HG03457 (cell line): ENCODE measurements at regions not wholly inside any gene's neighbourhood (a gene's known extent, or its start where the extent isn't known, plus 50 kb on each side); places are given as distances from the start of the nearest gene placed in this dataset.
"Not testable (repeated sequence)": the region's sequence is repeated elsewhere in the genome, so short reads cannot be mapped to it uniquely, and the experiment has no call there.

Source experiments
- ATAC-seq: cut with Tn5 transposase; IDR thresholded peaks from one replicate; pipeline ENCODE4 v1.9.1; 2021; ENCODE audit warnings: moderate number of reproducible peaks; ENCODE audit not compliant: unreplicated experiment

DNA sequence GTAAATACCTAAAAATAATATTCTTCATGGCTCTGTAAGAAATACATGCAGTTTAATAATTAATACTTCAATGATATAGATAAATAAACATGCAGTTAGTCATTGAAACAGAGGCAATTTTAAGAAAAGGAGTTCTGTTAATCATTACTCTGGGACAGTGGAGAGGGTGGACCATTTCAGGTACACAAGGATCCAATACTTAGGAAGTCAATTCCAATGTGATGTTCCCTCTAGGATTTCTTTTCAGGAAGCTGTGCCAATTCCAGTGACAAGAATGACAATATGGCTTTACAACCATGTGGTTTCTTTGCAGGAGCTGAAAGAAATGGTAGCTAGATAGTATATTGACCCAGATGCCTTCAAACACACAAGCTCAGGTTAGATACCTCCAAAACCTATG is 175.8 kb upstream of the NETO1 start:
- no peak for ATAC-seq

DNA sequence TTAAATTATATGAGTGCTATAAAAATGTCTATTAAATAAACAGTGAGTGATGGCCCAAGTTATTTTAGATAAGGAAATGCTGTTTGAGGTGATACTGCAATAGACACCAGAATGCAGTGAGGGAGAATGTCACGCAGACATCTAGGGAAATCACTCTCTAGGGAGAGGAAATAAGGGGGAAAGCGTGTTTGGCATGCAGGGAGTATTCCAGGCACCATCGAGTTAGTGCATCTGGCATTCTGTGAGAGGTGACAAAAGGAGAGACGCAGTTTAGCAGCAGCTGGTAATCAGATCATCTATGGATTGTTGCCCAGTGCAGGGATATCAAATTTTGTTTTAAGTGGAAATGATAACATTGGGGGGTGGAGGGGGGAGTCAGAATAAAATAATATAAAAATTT is 175.4 kb upstream of the NETO1 start:
- no peak for ATAC-seq

DNA sequence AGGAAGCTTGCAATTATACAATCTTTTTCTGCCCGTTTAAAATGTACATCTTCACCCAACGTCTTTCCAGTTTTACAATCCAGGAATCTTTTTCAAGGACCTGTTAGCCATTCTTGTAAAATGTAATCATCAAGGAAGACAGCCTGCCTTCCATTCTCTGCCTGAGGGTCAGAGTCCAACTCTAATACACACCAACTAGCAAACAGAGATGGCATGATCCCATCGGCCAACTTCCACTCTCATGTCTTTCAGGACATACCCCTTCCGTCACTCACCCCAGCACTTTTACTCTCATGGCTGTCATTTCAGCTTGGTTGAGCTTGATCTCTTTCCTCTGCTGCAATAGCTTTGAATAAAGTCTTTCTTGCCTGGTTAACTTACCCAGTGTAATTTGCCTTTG is 172.5 kb upstream of the NETO1 start:
- no peak for ATAC-seq

DNA sequence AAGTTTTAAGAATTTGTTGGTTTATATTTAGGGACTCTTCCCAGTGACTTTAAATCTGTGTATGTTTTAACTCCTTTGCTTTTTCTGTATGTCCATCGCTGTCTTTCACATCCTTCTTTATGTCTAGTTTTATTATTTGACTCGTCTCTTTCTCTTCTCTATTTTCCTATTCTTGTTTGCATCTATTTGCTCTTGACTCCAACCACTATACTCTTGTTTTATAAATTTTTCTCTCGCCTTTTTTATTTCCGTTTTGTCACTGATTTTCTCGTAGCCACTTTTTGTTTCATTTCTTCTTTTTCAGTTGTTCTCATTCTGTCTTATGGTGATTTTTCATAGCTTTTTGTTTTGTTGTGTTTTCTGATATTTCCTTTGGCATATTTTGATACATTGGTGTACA is 170.5 kb upstream of the NETO1 start:
- ATAC-seq, result no peak

DNA sequence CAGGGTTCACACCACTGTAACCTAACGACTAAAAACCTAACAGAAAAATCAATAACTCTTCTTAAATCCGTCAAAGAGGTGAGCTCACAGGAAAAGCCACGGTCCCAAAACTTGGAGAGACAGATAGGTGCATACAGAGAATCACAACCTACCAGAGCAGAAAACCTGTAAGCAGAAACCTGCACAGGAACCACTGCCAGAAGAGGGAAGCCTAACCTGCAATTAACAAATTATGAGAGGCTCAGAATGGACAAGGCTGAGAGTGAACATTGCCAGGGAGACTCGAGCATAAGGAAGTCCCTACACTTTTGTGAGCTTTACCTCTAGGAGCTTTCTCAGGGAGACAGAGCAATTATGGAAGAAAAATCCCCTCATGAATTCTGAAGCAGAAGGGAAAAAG is 156.2 kb upstream of the NETO1 start:
- no peak for ATAC-seq

DNA sequence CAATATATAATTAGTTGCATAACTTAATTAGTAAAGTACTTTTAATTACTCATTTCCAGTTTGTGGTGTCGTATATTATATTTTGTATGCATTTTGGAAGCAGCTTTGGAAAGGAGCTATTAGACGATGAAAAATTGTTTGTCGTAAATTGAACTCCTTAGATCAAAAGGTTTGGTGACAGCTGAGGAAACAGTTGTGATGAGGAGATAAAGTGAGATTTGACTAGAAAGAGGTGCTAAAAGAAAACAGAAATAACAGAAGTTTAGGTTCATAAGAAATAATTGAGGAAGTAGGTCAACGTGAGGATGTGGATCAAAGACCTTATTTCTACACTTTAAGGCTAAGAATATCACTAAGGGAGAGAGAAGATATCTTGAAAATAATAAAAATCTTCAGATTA is 141.9 kb upstream of the NETO1 start:
- ATAC-seq, result no peak

DNA sequence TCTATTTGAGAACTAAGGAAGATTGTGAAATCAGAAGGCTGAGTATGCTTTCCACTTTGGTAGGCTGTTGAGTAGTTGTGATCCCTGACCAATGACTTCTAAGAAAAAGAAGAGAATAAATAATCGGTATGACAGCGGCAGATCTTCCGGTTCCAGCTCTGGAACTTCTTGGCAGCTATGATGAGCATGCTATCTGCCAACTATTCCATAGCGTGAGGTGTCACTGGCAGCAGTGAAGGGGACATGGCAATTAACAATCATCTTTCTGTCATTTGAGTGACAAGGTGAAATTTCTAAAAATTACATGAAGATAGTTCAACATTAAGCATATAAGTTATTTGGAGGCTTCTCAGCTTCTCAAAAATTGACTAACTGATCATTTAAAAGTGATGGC is 140.1 kb upstream of the NETO1 start:
- ATAC-seq, result no peak

DNA sequence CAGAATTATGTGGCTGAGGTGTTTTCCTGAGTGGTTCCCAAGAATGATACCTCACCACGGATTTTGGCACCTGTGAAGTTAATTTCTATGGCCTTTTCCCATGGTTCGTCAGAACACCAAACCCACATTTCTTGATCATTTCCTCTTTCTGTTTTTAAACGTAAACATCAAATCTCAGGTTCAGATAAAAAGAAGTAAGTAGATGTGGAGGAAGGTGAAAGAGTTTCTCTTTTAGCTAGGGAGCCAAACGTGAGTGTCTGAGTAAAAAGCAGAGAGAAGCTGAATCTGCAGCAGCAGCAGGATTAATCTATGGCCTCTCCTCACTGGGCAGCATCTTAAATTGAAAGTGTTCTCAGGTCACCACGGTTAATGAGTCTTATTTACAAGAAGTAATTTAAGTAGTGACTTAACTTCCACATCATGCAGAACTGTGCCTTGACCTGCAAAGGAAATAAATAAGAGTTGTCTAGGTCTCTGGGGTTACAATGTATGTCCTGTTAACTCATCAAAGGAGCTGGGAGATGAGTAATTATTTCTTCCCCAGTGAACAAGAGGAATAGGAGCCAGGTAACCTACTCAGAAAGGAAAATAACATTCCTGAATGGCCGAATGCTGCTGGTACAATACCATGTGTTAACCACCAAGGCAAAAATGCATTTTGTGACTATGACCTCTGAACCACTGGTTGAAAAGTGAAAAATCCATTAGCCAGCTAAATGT is 139.6 kb upstream of the NETO1 start:
- no peak for ATAC-seq

DNA sequence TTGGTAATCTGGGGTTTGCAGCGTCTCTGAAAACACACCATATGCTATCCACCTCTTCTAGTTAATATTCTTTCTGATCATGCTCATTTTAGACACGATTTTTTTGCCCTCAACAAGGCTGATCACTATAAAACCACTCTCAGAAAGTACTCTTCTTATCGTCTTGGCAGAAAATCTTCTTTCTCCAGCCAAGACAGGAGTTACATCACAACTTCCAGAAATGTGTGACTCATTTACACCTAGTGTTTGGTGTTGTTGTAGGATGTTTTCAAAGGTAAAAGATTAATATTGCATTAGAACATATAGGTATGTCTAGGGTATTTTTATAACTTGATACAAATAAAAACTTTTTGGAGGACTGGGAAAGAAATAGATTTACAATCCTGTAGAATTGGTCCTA is 138.5 kb upstream of the NETO1 start:
- no peak for ATAC-seq

DNA sequence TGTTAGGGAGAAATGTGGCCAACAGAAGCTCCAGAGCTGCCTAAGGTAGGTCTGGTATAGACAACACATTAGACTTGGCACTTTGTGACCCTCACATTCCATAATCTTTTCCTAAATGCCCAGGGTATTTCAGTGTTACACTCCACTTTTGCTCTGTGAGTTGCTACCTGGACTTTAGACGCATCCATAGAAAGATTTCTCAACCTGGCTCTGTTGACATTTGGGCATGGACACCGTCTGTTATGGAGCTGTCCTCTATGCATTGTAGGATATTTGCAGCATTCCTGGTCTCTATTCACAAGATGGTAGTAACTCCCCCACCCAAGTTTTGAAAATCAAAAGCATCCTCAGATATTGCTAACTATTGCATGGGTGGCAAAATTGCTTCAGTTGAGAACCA is 136.5 kb upstream of the NETO1 start:
- no peak for ATAC-seq

DNA sequence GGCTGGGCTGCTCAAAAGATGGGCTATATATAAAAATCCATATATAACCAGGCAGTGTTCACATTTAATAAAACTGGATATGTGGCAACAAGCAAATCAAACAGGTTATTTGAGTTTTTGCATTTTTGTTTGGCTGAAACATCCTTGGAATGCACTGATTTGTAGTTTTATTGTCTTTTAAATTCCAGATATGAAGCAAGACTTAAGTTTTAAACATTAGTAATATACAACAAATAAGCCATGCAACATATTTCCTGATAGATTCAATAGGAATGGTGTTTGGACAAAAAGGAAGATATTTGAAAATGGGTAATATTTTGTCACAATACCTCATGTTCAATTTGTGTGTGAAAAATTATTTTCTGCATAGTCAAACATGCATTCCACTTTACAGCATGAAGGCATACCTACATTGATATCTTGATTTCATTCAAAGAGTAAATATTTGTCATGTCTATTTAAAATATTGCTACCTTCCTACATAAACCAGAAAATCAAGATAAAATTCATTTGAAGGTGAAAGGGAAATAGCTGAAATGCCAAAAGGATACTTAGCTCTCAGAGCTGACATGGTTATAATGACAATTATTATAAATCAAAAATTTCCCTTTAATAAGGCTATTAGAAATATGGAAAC is 132.3 kb upstream of the NETO1 start:
- no peak for ATAC-seq

DNA sequence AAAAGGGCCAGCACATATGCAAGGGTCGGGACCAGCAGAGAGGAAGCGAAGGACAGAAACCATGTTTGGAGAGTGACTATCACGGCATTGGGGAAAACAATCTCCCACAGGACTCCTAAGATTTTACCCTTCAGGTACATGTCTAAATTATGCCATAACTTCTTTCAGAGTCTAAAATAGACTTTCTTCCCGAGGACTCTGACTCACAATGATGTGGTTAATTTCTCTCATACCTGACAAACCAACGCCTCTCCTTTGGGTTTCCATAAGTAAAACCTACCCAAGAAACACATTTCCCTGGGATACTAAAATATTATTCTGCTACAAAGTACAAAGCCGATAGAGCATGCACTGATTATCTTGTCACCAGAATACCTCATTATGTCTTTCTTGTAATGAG is 127.8 kb upstream of the NETO1 start:
- no peak for ATAC-seq

DNA sequence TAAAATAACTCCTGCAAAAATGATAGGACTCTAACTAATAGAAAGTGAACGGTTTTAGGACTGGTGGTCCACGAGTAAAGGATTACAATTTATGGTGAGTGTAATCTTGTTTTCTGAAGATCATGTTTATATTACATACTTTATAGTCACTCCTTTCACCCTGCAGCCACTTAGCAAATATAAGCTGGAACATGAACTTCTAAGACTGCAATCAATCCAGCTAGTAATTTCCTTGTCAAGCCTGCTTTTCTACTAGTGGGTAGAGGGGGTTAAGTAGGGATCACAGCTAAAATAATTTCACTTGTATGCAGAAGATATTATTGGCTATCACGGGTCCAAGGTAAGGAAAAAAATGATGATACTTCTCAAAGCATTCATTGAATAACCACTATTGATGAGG is 125.5 kb upstream of the NETO1 start:
- ATAC-seq, result no peak

DNA sequence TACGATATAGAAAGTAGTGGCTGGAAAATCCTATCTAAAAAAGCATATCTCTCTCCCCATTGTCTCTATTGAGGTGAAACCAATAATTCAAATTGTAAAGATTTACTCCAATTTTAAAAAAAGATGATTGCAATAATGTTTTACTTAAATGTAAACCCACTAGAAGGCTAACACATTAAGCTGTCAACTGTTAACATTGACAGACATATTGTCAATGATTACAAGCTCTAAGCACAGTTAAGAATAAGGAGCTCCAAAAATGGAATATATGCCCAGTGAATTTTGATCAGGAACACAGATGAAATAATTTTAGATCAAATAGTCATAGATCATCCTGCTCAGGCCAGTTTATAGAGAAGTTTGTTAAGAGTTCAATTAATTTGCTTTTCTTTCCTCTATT is 123.6 kb upstream of the NETO1 start:
- ATAC-seq, result no peak

DNA sequence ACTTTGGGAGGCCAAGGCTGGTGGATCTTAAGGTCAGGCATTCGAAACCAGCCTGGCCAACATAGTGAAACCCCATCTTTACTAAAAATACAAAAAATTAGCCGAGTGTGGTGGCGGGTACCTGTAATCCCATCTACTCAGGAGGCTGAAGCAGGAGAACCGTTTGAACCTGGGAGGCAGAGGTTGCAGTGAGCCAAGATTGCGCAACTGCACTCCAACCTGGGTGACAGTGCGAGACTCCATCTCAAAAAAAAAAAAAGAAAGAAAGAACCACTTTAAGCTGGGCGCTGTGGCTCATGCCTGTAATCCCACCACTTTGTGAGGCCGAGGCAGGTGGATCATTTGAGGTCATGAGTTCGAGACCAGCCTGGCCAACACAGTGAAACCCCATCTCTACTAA is 119.8 kb upstream of the NETO1 start:
- ATAC-seq, result not testable (repeated sequence)

DNA sequence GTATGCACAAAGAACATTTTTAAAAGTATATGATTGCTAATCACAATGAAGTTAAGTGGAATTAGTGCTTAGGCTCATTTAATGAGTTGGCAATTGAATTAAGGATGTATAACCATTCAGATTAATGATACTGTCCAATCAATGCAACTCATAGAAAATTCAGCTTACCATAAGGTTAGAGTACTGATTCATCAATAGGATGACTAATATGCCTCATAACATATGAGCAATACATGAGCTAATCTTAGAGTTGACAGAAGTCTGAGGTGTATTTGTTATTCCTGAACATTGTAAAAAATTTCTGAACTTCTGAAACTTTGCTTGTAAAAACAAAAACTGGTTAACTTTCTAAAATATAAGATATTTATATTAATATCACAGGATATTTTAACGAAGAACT is 118.3 kb upstream of the NETO1 start:
- no peak for ATAC-seq

DNA sequence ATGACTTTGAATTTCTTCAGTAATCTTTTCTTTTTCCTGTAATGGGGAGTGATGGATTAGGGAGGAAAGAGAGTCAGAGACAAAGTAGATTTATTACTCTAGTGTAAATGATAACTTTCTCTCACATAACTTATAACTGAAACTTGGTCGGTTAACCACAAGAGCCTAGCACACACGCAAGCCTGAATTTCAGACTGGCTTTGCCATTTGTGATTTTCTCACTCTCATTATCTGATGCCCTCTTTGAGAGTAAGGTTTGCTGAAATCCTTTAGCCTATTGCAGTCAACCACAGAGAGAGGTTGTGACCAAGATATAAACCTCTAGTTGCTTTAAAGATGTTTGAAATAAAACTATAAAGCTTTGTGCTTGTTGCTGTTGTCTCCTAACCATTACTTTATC is 117.9 kb upstream of the NETO1 start:
- ATAC-seq, result peak; percentile 76

DNA sequence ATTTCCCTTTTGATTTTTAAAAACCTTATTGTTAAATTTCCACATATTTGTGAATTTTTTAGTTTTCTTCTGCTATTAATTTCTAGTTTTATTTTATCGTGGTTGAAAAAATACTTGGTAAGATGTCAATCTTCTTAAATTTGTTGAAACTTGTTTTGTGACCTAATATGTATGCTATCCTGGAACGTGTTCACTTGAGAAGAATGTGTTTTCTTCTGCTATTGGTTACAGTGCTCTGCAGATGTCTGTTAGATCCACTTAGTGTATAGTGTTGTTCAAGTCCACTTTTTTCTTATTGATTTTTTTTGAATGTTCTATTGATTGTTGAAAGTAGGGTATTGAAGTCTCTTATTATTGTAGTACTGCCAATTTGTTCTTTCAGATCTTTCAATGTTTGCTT is 116.5 kb upstream of the NETO1 start:
- ATAC-seq, result no peak

DNA sequence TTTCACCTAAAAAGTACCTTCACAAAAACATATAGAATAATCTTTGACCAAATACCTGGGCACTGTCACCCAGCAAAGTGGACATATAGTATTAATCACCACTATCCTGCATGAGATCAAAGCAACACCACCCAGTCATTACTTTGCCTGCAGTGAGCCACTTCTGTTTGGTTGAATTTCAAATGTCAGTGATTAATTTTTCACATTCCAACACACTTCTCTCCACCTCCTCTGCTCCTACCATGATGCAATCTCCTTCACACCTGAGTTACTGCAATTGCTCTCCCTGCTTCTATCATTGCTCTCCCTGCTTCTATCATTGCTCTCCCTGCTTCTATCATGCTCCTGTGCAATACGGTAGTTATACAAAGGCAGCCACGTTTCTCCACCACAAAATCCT is 106.1 kb upstream of the NETO1 start:
- no peak for ATAC-seq

DNA sequence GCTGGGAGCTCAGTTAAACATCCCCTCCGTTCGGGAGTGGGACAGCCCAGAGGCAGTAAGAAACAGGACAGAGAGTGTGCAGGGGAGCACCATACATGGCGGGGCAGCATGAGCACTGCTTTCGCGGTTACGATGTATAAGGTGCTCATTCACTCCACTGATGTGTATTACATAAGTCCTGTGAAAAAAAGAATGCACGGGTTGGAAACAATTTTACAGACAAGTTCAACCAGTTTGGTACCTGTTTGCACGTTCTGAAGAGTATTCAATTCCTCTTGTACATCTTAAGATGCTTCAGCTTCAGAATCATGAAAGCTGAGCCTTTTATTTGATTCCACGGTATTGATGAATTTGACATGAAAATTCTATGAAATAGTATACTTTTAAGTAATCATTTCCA is 97.8 kb upstream of the NETO1 start:
- ATAC-seq, result no peak

DNA sequence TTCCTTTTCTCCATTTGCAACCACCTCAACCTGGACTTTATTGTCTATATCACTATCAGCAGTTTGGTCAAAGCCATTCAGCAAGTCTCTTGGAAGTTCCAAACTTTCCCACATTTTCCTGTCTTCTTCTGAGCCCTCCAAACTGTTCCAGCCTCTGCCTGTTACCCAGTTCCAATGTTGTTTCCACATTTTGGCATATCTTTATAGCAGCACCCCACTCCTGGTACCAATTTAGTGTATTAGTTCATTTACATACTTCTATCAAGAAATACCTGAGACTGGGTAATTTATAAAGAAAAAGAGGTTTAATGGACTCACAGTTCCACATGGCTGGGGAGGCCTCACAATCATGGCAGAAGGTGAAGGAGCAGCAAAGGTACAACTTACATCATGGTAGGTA is 90.4 kb upstream of the NETO1 start:
- ATAC-seq, result not testable (repeated sequence)

DNA sequence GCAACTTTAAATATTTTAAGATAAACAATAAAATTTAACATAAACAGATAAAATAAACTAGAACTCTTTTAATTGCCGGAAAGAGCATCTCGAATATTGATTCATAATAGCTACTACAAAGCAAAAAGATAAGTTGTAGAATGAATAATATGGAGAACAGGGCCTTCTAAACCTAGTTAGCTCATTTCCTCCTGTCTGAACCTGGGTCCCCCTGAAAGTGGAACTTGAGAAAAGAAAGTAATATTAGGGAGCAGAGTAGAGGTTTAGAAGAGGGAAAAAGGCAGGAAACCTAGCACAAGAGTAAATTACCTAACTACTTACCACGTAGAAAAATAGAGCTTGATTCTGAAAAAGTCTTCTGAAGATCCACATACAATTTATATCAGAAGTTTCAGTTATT is 80.7 kb upstream of the NETO1 start:
- ATAC-seq, result no peak

DNA sequence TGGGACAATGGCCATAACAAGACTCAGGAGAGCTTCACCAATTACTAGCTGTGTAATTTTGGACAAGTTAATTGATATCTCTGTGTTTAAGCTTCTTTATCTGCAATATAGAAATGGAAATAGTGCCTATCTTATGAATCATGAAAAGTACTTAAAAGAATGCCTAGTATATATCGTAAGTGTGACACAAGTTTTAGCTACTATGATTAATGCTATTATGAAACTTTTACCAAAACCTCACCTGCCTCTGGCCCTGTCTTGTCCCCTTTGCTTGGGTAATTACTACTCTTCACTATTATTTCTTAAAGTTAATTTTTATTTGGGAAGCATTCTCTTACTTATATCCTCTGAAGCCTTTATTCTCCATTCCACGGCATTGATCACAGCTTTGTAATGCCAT is 75.0 kb upstream of the NETO1 start:
- ATAC-seq, result no peak
